ENCODE measurements at regions not wholly inside any gene's neighbourhood (a gene's known extent, or its start where the extent isn't known, plus 50 kb on each side); places are given as distances from the start of the nearest gene placed in this dataset.

DNA sequence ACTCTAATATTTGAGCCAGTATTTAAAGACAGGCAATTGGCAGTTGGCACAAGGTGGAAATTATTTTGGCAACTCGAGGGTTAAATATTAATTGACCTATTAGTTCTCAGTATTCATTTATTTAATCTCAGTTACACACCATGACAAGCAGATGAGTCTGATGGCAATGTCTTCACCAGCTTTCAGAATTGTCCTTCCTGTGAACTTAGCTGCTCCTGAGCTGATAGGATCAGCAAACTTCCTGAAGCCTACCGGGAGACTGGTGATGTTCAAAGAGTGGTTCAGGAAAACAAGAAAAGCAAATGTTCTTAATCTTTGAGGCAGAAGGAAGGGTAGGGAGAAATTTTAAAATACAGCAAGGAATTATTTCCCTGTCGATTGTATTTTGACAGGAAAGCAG, 522.2 kb downstream of the SOX2 start:
- Histone ChIP-seq H3K27ac (no peak overlapping the region), H3K4me1 (no peaks in the 10 kb centered on the region), H3K27me3 (no peaks in the 10 kb centered on the region), H3K9me3 (no peaks in the 10 kb centered on the region), H3K4me3 (no peak overlapping the region), H3K36me3 (no peaks in the 10 kb centered on the region)
- intact Hi-C loops (cut with DNase I) = loop anchor here (5.0 kb wide), 1 partner anchor 347 kb away; no protein-coding TSS in a partner anchor
- no peak for DNase-seq (ENCODE audit: extremely low spot score in 2 of 2)
- TF ChIP-seq, protein P1, sequence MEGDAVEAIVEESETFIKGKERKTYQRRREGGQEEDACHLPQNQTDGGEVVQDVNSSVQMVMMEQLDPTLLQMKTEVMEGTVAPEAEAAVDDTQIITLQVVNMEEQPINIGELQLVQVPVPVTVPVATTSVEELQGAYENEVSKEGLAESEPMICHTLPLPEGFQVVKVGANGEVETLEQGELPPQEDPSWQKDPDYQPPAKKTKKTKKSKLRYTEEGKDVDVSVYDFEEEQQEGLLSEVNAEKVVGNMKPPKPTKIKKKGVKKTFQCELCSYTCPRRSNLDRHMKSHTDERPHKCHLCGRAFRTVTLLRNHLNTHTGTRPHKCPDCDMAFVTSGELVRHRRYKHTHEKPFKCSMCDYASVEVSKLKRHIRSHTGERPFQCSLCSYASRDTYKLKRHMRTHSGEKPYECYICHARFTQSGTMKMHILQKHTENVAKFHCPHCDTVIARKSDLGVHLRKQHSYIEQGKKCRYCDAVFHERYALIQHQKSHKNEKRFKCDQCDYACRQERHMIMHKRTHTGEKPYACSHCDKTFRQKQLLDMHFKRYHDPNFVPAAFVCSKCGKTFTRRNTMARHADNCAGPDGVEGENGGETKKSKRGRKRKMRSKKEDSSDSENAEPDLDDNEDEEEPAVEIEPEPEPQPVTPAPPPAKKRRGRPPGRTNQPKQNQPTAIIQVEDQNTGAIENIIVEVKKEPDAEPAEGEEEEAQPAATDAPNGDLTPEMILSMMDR (IDR thresholded peaks at IDR 0.05) = no peak
- TF ChIP-seq POLR2AphosphoS5 (IDR thresholded peaks at IDR 0.05; ENCODE audit: insufficient read depth in 1 of 2, low read depth in 1 of 2) (no peak), POLR2A (IDR thresholded peaks at IDR 0.05) (no peak)

DNA sequence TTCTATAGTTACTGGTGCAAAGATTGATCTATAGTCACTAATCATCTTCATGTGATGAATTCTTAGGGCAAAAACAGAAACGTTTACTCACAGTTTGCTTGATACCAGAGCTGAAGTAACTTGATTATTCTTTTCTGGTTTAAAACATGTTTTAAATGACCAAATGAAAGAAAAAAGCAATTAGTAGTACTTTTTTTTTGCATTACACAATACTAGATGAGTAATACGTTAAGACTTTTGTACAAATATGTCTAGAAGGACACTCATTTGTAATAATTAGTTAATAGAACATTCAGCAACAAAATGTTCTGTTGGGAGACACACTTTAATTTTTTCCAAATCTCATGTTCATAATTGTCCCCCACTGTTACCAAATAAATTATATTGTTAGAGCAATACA, 523.2 kb downstream of the SOX2 start:
- DNase-seq (ENCODE audit: extremely low spot score in 2 of 2) = no peak
- no peak overlapping the region for H3K4me3 ChIP-seq
- TF ChIP-seq, protein P1 (IDR thresholded peaks at IDR 0.05) = no peak
- TF ChIP-seq POLR2AphosphoS5 (IDR thresholded peaks at IDR 0.05; ENCODE audit: insufficient read depth in 1 of 2, low read depth in 1 of 2) (no peak), POLR2A (IDR thresholded peaks at IDR 0.05) (no peak)
- no peaks in the 10 kb centered on the region for H3K27me3 ChIP-seq
- no peaks in the 10 kb centered on the region for H3K4me1 ChIP-seq
- H3K36me3 ChIP-seq = no peaks in the 10 kb centered on the region
- no peak overlapping the region for H3K27ac ChIP-seq
- intact Hi-C loops (cut with DNase I) = loop anchor here (5.0 kb wide), 1 partner anchor 348 kb away; no protein-coding TSS in a partner anchor
- no peaks in the 10 kb centered on the region for H3K9me3 ChIP-seq

DNA sequence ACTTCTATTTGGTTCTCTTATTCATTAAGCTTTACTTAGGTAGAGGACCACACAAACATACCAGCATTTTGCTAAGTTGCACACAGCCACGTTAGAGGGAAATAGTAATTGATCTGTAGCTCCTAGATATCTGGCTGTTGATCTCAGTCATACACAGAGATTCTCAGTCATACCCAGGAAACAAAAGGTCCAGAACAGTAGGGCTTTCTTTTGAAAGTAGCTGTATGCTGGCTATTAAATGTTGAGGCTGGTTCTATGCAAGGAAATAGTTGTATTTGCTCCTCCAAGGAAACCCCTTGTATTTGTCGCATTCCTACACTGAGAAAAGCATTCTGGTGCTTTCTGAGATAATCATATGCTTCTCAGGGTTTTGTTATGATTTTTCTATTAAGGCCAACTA, 523.8 kb downstream of the SOX2 start:
- no peak overlapping the region for H3K27ac ChIP-seq
- H3K36me3 ChIP-seq = no peaks in the 10 kb centered on the region
- no peak for TF ChIP-seq POLR2A (IDR thresholded peaks at IDR 0.05)
- no peak for TF ChIP-seq POLR2AphosphoS5 (IDR thresholded peaks at IDR 0.05; ENCODE audit: insufficient read depth in 1 of 2, low read depth in 1 of 2)
- TF ChIP-seq, protein P1 (IDR thresholded peaks at IDR 0.05) = no peak
- H3K4me1 ChIP-seq = no peaks in the 10 kb centered on the region
- H3K9me3 ChIP-seq = no peaks in the 10 kb centered on the region
- H3K27me3 ChIP-seq = no peaks in the 10 kb centered on the region
- DNase-seq (ENCODE audit: extremely low spot score in 2 of 2) = no peak
- intact Hi-C loops (cut with DNase I) = no loop called here
- no peak overlapping the region for H3K4me3 ChIP-seq

DNA sequence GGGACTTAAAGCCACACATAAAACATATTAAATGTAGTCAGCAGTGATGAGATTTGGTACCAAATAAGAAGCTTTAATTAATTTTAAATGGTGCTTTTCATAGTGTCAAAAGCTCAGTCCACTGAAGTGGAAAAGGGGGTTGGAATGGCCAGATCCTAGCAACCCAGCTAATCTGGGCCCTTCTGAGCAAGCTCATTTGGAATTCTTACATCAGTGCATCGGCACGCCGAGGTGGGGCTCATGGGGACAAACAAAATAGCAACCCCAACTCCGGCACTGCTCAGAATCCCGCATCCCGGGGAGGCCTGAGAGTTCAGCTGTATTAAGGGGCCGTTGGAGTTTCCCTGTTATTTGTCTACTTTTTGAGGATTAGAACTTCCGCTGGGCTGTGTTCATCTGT, 526.4 kb downstream of the SOX2 start:
- Histone ChIP-seq H3K27me3 (no peaks in the 10 kb centered on the region), H3K9me3 (no peaks in the 10 kb centered on the region), H3K36me3 (no peaks in the 10 kb centered on the region), H3K27ac (no peak overlapping the region), H3K4me3 (no peak overlapping the region), H3K4me1 (no peaks in the 10 kb centered on the region)
- intact Hi-C loops (cut with DNase I) = no loop called here
- DNase-seq (ENCODE audit: extremely low spot score in 2 of 2) = no peak
- TF ChIP-seq, protein P1 (IDR thresholded peaks at IDR 0.05) = no peak
- TF ChIP-seq POLR2A (IDR thresholded peaks at IDR 0.05) (no peak), POLR2AphosphoS5 (IDR thresholded peaks at IDR 0.05; ENCODE audit: insufficient read depth in 1 of 2, low read depth in 1 of 2) (no peak)

DNA sequence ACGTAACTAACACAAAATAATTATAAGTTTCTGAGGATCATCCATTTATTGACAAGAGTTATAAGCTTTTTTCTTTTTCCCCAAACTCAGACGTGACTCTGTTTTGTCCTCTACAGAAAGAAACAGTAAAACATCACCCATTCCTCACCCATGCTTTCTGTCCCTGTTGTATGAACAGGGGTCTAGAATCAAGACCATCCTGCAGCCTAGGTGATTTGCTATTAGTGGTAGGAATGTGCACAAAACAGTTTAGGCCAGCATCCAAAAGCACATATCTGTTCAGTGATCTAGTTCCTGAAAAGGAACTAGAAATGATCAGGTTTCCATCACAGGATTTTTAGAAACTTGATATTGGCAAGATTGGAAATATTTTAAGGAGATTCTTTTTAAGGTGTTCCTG, 527.6 kb downstream of the SOX2 start:
- Histone ChIP-seq H3K4me3 (no peak overlapping the region), H3K36me3 (no peaks in the 10 kb centered on the region), H3K9me3 (no peaks in the 10 kb centered on the region), H3K27me3 (no peaks in the 10 kb centered on the region), H3K27ac (no peak overlapping the region), H3K4me1 (no peaks in the 10 kb centered on the region)
- intact Hi-C loops (cut with DNase I) = no loop called here
- TF ChIP-seq, protein P1 (IDR thresholded peaks at IDR 0.05) = no peak
- TF ChIP-seq POLR2A (IDR thresholded peaks at IDR 0.05) (no peak), POLR2AphosphoS5 (IDR thresholded peaks at IDR 0.05; ENCODE audit: insufficient read depth in 1 of 2, low read depth in 1 of 2) (no peak)
- no peak for DNase-seq (ENCODE audit: extremely low spot score in 2 of 2)

Data from vagina (tissue), 2 donors.